ENCODE measurements at regions not wholly inside any gene's neighbourhood (a gene's known extent, or its start where the extent isn't known, plus 50 kb on each side); places are given as distances from the start of the nearest gene placed in this dataset.

DNA sequence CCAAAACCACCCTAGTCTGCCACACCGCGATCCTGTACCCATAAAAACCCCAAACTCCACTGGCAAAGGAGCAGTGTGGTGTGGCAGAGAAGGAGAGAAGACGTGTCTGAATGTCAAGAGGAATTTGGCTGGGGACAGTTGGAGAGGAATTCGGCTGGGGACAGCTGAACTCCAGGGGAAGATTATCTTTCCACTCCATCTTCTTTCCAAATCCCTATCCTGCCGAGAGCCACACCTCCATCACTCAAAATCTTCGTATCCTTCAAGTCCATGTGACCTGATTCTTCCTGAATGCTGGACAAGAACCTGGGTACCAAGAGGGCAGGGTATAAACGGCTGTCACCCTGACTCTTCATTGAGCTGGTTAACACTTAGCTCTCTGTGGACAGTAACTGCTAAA lies 448.1 kb downstream of the ARHGEF28 start:
- no peak overlapping the region for H2BK20ac ChIP-seq (ENCODE audit: low read length)
- H3K4me1 ChIP-seq (replicated peaks in 1 of 4; ENCODE audit: control insufficient read depth in 3 of 4, insufficient read depth in 4 of 4, low read length in 3 of 4): peaks cover 0 to 6% (median 4%) of the 10 kb centered on the region in 4 experiments; a peak in 3 of 7 replicates
- H3K23ac ChIP-seq (ENCODE audit: insufficient read length): no peak overlapping the region
- H2BK120ac ChIP-seq (replicated peaks; ENCODE audit: low read depth, low read length): no peak overlapping the region
- no peak overlapping the region for H3K14ac ChIP-seq (ENCODE audit: insufficient read length)
- H3K9ac ChIP-seq (replicated peaks in 1 of 4; ENCODE audit: extremely low read depth in 1 of 4, low read depth in 3 of 4, low read length in 3 of 4): no peak overlapping the region
- H2BK12ac ChIP-seq (ENCODE audit: low read depth, low read length): no peak overlapping the region
- POLR2A ChIA-PET (ENCODE audit: partially characterized antibody): no interaction called here
- no peak overlapping the region for H3K4me2 ChIP-seq (ENCODE audit: insufficient read depth in 1 of 2, low read depth in 2 of 2, low read length in 2 of 2)
- no peak overlapping the region for H4K5ac ChIP-seq (ENCODE audit: insufficient read length, low read depth, low read length)
- H3K4me3 ChIP-seq (ENCODE audit: extremely low read depth in 1 of 4, insufficient read depth in 2 of 4, low read depth in 3 of 4, low read length in 4 of 4): no peak overlapping the region
- FAIRE-seq (no peak), DNase-seq (ENCODE audit: low read depth in 1 of 2, low spot score in 2 of 2) (no peak)
- H4K20me1 ChIP-seq (replicated peaks in 1 of 2; ENCODE audit: control insufficient read depth in 1 of 2, insufficient read depth in 2 of 2, low read length in 2 of 2): no peaks in the 10 kb centered on the region
- no peak overlapping the region for H4K91ac ChIP-seq (replicated peaks; ENCODE audit: insufficient read length, low read length)
- H3K36me3 ChIP-seq (ENCODE audit: control insufficient read depth in 2 of 4, insufficient read depth in 4 of 4, low read length in 3 of 4): no peaks in the 10 kb centered on the region
- no peaks in the 10 kb centered on the region for H3K9me3 ChIP-seq (ENCODE audit: insufficient read depth in 2 of 2, low read depth in 1 of 2, low read length in 1 of 2)
- H4K8ac ChIP-seq (ENCODE audit: extremely low read depth, insufficient read depth, low read length): no peak overlapping the region
- H2AFZ ChIP-seq (ENCODE audit: low read length): no peak overlapping the region
- H3K27ac ChIP-seq (ENCODE audit: low read depth, low read length): no peak overlapping the region
- H3K27me3 ChIP-seq (replicated peaks in 1 of 4; ENCODE audit: control insufficient read depth in 3 of 4, extremely low read depth in 1 of 4, insufficient read depth in 3 of 4, low read length in 3 of 4): no peaks in the 10 kb centered on the region
- CTCF ChIA-PET (ENCODE audit: partially characterized antibody): interaction anchor here (0.6 to 1.1 kb wide), 2 partner anchors 87 to 167 kb away, joined by 3 to 4 read pairs; no protein-coding TSS in a partner anchor
- H2BK15ac ChIP-seq (ENCODE audit: low read length): no peak overlapping the region
- H2AK5ac ChIP-seq (ENCODE audit: low read depth, low read length): no peak overlapping the region
- H3K4ac ChIP-seq (replicated peaks; ENCODE audit: insufficient read length, low read depth, low read length): no peak overlapping the region
- no peak overlapping the region for H3K56ac ChIP-seq (replicated peaks; ENCODE audit: insufficient read length, low read depth, low read length)
- no peak overlapping the region for H2BK5ac ChIP-seq (ENCODE audit: low read depth, low read length)
- no peaks in the 10 kb centered on the region for H3K23me2 ChIP-seq (ENCODE audit: low read depth, low read length)
- H3K79me2 ChIP-seq (ENCODE audit: control insufficient read depth in 1 of 2, insufficient read depth in 2 of 2, low read length in 2 of 2): no peaks in the 10 kb centered on the region
- TF ChIP-seq TBP (IDR thresholded peaks at IDR 0.05; ENCODE audit: low read depth, low read length) (no peak), CBX8 (IDR thresholded peaks at IDR 0.05; ENCODE audit: borderline replicate concordance, low read depth, low read length) (no peak), GABPA (IDR thresholded peaks at IDR 0.05; ENCODE audit: borderline replicate concordance, insufficient read depth, low read length) (no peak), PHF8 (conservative IDR thresholded peaks at IDR 0.05; ENCODE audit: low read depth, low read length) (no peak), BCL11A (IDR thresholded peaks at IDR 0.05; ENCODE audit: low read depth in 2 of 2, low read length in 2 of 2) (no peak), SAP30 (IDR thresholded peaks at IDR 0.05; ENCODE audit: insufficient read depth, insufficient replicate concordance, low read length) (no peak), SIN3A (conservative IDR thresholded peaks at IDR 0.05 in 1 of 2, IDR thresholded peaks at IDR 0.05 in 1 of 2; ENCODE audit: low read depth in 1 of 2, low read length in 2 of 2) (no peak), TCF12 (IDR thresholded peaks at IDR 0.05; ENCODE audit: low read depth, low read length) (no peak), ASH2L (IDR thresholded peaks at IDR 0.05; ENCODE audit: low read length) (no peak), USF2 (IDR thresholded peaks at IDR 0.05; ENCODE audit: low read length) (no peak)
- 97% methylated on average over 7 of the region's 7 CpGs; no CpG with 5 or more reads in 1 of the 2 experiments for WGBS, 2 experiments (ENCODE audit: extremely low coverage in 1 of 2, insufficient coverage in 1 of 2, insufficient read length in 1 of 2, insufficient replicate concordance in 2 of 2, low coverage in 1 of 2, low lambda C conversion rate in 2 of 2, missing lambda C conversion rate in 1 of 2)
- H3K18ac ChIP-seq (ENCODE audit: extremely low read depth, low read length): no peak overlapping the region
- H3K79me1 ChIP-seq (ENCODE audit: low read depth, low read length): no peaks in the 10 kb centered on the region
